Lung (tissue), 11 donors: ENCODE measurements at regions not wholly inside any gene's neighbourhood (a gene's known extent, or its start where the extent isn't known, plus 50 kb on each side); places are given as distances from the start of the nearest gene placed in this dataset.

ENCODE experiments used
- ATAC-seq: fragments of 200-7000 bp; cut with Tn5 transposase; one replicate; pipeline ENCODE4 v1.9.1; 2020; ENCODE audit warnings: moderate number of reproducible peaks; ENCODE audit not compliant: insufficient read depth, low FRiP score
- DNase-seq, 3 donors: peaks; one replicate each; pipeline ENCODE4 v3.0.0-alpha.2; 2013 to 2017
- H3K27ac ChIP-seq, 2 donors: one replicate each; pipeline ENCODE4 v1.5.1; 2013; ENCODE audit warnings: mild to moderate bottlenecking in 2 of 2, moderate library complexity in 2 of 2, control low read depth in 1 of 2, inconsistent platforms in 1 of 2, low read depth in 1 of 2, low read length in 1 of 2
- H3K27me3 ChIP-seq, 3 donors: one replicate each; pipeline ENCODE4 v1.5.1; 2013; ENCODE audit warnings: low read length in 2 of 3; ENCODE audit not compliant: control insufficient read depth in 3 of 3, insufficient read depth in 3 of 3
- H3K36me3 ChIP-seq, 4 donors: one replicate each; pipeline ENCODE4 v1.5.1; 2013; ENCODE audit warnings: low read length in 4 of 4, mild to moderate bottlenecking in 1 of 4, moderate library complexity in 1 of 4; ENCODE audit not compliant: control insufficient read depth in 4 of 4, insufficient read depth in 4 of 4
- H3K4me1 ChIP-seq, 5 donors: one replicate each; pipeline ENCODE4 v1.5.1; 2013; ENCODE audit warnings: low read length in 5 of 5, mild to moderate bottlenecking in 2 of 5, moderate library complexity in 1 of 5; ENCODE audit not compliant: control insufficient read depth in 5 of 5, insufficient read depth in 5 of 5
- H3K4me3 ChIP-seq: one replicate; pipeline ENCODE4 v1.5.1; 2013; ENCODE audit warnings: mild to moderate bottlenecking, control low read depth, moderate library complexity
- H3K9ac ChIP-seq, 2 donors: one replicate each; pipeline ENCODE4 v1.5.1; 2013; ENCODE audit warnings: low read length in 2 of 2, control low read depth in 1 of 2; ENCODE audit not compliant: insufficient read depth in 1 of 2
- H3K9me3 ChIP-seq, 4 donors: one replicate each; pipeline ENCODE4 v1.5.1; 2013; ENCODE audit warnings: low read length in 3 of 4, mild to moderate bottlenecking in 1 of 4, moderate library complexity in 1 of 4; ENCODE audit not compliant: control insufficient read depth in 4 of 4, insufficient read depth in 3 of 4
- CTCF ChIP-seq: IDR thresholded peaks from 2 replicates; pipeline ENCODE4 v1.5.1; 2012; ENCODE audit warnings: mild to moderate bottlenecking; ENCODE audit errors: control extremely low read depth, extremely low read depth
- WGBS, 2 donors: extraction: QIAGEN DNeasy Blood & Tissue Kit; methylation state at CpG; one replicate each; pipeline ENCODE4 v1.1.7; 2013; 5-methylcytosine and 5-hydroxymethylcytosine counted together
- donor health status: control.
- donor health status: control.
- donor health status: Bipolar disorder and iron deficiency.
- donor health status: healthy.
- donor health status: DM: yes; HTN: yes; CAD: no.

GRCh38 chr2:120583851-120584570 lies 151.7 kb upstream of the GLI2 start:
- Histone ChIP-seq H3K9me3 (peaks cover 0 to 20% (median 0%) of the 10 kb centered on the region in 4 donors), H3K27ac (no peak overlapping the region), H3K36me3 (no peaks in the 10 kb centered on the region), H3K9ac (no peak overlapping the region), H3K27me3 (peaks cover 0 to 34% (median 23%) of the 10 kb centered on the region in 3 donors), H3K4me1 (peaks cover 0 to 5% (median 5%) of the 10 kb centered on the region in 5 donors), H3K4me3 (no peak overlapping the region)
- 90 to 95% methylated on average over 1 of the region's 1 CpG for WGBS, 2 donors
- ATAC-seq (no peak), DNase-seq (no peak)
- TF ChIP-seq CTCF, result no peak

- DNase-seq, result peak; percentile 11 to 39 (median 33)
- Histone ChIP-seq H3K27me3 (peaks cover 0 to 30% (median 23%) of the 10 kb centered on the region in 3 donors), H3K9me3 (peaks cover 0 to 20% (median 0%) of the 10 kb centered on the region in 4 donors), H3K27ac (no peak overlapping the region), H3K36me3 (no peaks in the 10 kb centered on the region), H3K4me3 (no peak overlapping the region), H3K9ac (peak overlapping the region in 1 of 2 donors; percentile 21), H3K4me1 (peaks cover 0 to 5% (median 5%) of the 10 kb centered on the region in 5 donors)
- no peak for ATAC-seq
- no peak for TF ChIP-seq CTCF
- WGBS, 2 donors, result 24 to 26% methylated on average over 40 to 41 of the region's 41 CpGs
Measured at GRCh38 chr2:120586507-120587278, 149.0 kb upstream of the GLI2 start.

- WGBS, 2 donors, result 5 to 11% methylated on average over 42 to 68 of the region's 68 CpGs
- Histone ChIP-seq H3K4me1 (peaks cover 0 to 5% (median 5%) of the 10 kb centered on the region in 5 donors), H3K36me3 (no peaks in the 10 kb centered on the region), H3K9me3 (peaks cover 0 to 20% (median 0%) of the 10 kb centered on the region in 4 donors), H3K9ac (peak overlapping the region in 1 of 2 donors; percentile 21), H3K27ac (no peak overlapping the region), H3K27me3 (peaks cover 0 to 30% (median 23%) of the 10 kb centered on the region in 3 donors), H3K4me3 (no peak overlapping the region)
- ATAC-seq (no peak), DNase-seq (no peak)
- TF ChIP-seq CTCF, result no peak
Measured at GRCh38 chr2:120587279-120587996, 148.2 kb upstream of the GLI2 start.
